SK-N-SH (cell line): ENCODE measurements at regions not wholly inside any gene's neighbourhood (a gene's known extent, or its start where the extent isn't known, plus 50 kb on each side); places are given as distances from the start of the nearest gene placed in this dataset.

Source experiments
- CTCF ChIA-PET: fragments of 300-600, 350-600 bp; formaldehyde crosslinking; extraction: SDS; loops from one replicate; lab custom pipeline; 2021; lab: Yijun Ruan, JAX
- POLR2A ChIA-PET: fragments of 350-600 bp; sonication (Branson Sonifier 250); formaldehyde crosslinking; extraction: SDS; loops from one replicate; lab custom pipeline; 2020; ENCODE audit warnings: antibody characterized with exemption, inconsistent platforms; lab: Yijun Ruan, JAX
- DNase-seq: peaks from one replicate; pipeline ENCODE4 v3.0.0; 2012
- H2AFZ ChIP-seq: fragments of 200-600 bp; sonication (generic); 2 replicates; pipeline ENCODE4 v1.8.1; 2016; ENCODE audit warnings: antibody characterized with exemption, mild to moderate bottlenecking, low read depth
- H3F3A ChIP-seq: fragments of 200-600 bp; sonication (generic); replicated peaks from 2 replicates; pipeline ENCODE3; 2016; ENCODE audit warnings: antibody characterized with exemption, mild to moderate bottlenecking; ENCODE audit not compliant: insufficient read depth
- H3K27ac ChIP-seq, 2 experiments: fragments of 200-500 bp in 1 of 2; fragments of 200-600 bp in 1 of 2; sonication (Bioruptor generic) in 1 of 2; sonication (generic), shearing (Covaris generic) in 1 of 2; 2 replicates each; pipeline versions ENCODE4 v1.5.1 to v1.6.1; 2014 to 2016; ENCODE audit warnings: low read depth in 2 of 2, inconsistent platforms in 1 of 2, low read length in 1 of 2, mild to moderate bottlenecking in 1 of 2, mixed read lengths in 1 of 2
- H3K27me3 ChIP-seq: fragments of 200-600 bp; sonication (generic), shearing (Covaris generic); 2 replicates; pipeline ENCODE4 v1.6.1; 2016; ENCODE audit warnings: mixed run types; ENCODE audit not compliant: insufficient read depth
- H3K36me3 ChIP-seq, 2 experiments: fragments of 200-500 bp in 1 of 2; fragments of 200-600 bp in 1 of 2; sonication (Bioruptor generic) in 1 of 2; sonication (generic) in 1 of 2; replicated peaks in 1 of 2; 2 replicates each; pipeline versions ENCODE3 to v1.5.1; 2014 to 2016; ENCODE audit warnings: low read length in 1 of 2, mild to moderate bottlenecking in 1 of 2; ENCODE audit not compliant: insufficient read depth in 2 of 2, control insufficient read depth in 1 of 2
- H3K4me1 ChIP-seq, 2 experiments: fragments of 200-500 bp in 1 of 2; fragments of 200-600 bp in 1 of 2; sonication (Bioruptor generic) in 1 of 2; sonication (generic), shearing (Covaris generic) in 1 of 2; 2 replicates each; pipeline versions ENCODE4 v1.5.1 to v1.6.1; 2014 to 2016; ENCODE audit warnings: low read depth in 1 of 2, low read length in 1 of 2, mixed run types in 1 of 2; ENCODE audit not compliant: insufficient read depth in 2 of 2, control insufficient read depth in 1 of 2
- H3K4me2 ChIP-seq: fragments of 200-600 bp; sonication (generic), shearing (Covaris generic); 2 replicates; pipeline ENCODE4 v1.6.1; 2017; ENCODE audit warnings: mixed run types
- H3K4me3 ChIP-seq, 2 experiments: fragments of 200-500 bp in 1 of 2; fragments of 200-600 bp in 1 of 2; sonication (Bioruptor generic) in 1 of 2; sonication (generic), shearing (Covaris generic) in 1 of 2; 2 replicates each; pipeline versions ENCODE4 v1.5.1 to v1.8.1; 2014 to 2016; ENCODE audit warnings: low read depth in 2 of 2, inconsistent platforms in 1 of 2, low read length in 1 of 2, mild to moderate bottlenecking in 1 of 2, mixed read lengths in 1 of 2, moderate library complexity in 1 of 2
- H3K79me2 ChIP-seq: fragments of 200-600 bp; sonication (generic); 2 replicates; pipeline ENCODE4 v1.8.1; 2017; ENCODE audit warnings: mild to moderate bottlenecking; ENCODE audit not compliant: insufficient read depth
- H3K9ac ChIP-seq: fragments of 200-600 bp; sonication (generic); 2 replicates; pipeline ENCODE4 v1.6.1; 2017; ENCODE audit warnings: mixed run types
- H3K9me2 ChIP-seq: fragments of 200-600 bp; sonication (generic); 2 replicates; pipeline ENCODE4 v1.6.1; 2017; ENCODE audit warnings: mixed run types
- H3K9me3 ChIP-seq: fragments of 200-600 bp; sonication (generic); 2 replicates; pipeline ENCODE4 v1.6.1; 2017; ENCODE audit warnings: mixed run types, mild to moderate bottlenecking, moderate library complexity
- H4K20me1 ChIP-seq: fragments of 200-600 bp; sonication (generic); 2 replicates; pipeline ENCODE4 v1.6.1; 2017; ENCODE audit warnings: mild to moderate bottlenecking, mixed run types; ENCODE audit not compliant: insufficient read depth
- CHD2 ChIP-seq: fragments of 150-350 bp; IDR thresholded peaks from 2 replicates; pipeline ENCODE4 v1.6.1; 2018; ENCODE audit warnings: low read length; ENCODE audit not compliant: partially characterized antibody
- CTCF ChIP-seq: fragments of 200-600 bp; sonication (generic); IDR thresholded peaks from 2 replicates; pipeline ENCODE4 v1.6.1; 2017; ENCODE audit warnings: antibody characterized with exemption, mild to moderate bottlenecking, moderate library complexity
- ELF1 ChIP-seq: IDR thresholded peaks from 2 replicates; pipeline ENCODE4 v1.4.0; 2012
- EZH2phosphoT487 ChIP-seq: fragments of 200-600 bp; sonication (generic); IDR thresholded peaks from 2 replicates; pipeline ENCODE4 v1.6.1; 2017; ENCODE audit warnings: low read depth, mixed run types, mild to moderate bottlenecking, antibody characterized with exemption, moderate library complexity, borderline replicate concordance
- FOSL2 ChIP-seq: IDR thresholded peaks from 2 replicates; pipeline ENCODE4 v1.4.0; 2012; ENCODE audit warnings: low read depth, mild to moderate bottlenecking, moderate library complexity, borderline replicate concordance
- GABPA ChIP-seq: IDR thresholded peaks from 2 replicates; pipeline ENCODE4 v1.4.0; 2012; ENCODE audit warnings: low read depth, mild to moderate bottlenecking
- JUND ChIP-seq: IDR thresholded peaks from 2 replicates; pipeline ENCODE4 v1.4.0; 2012
- MXI1 ChIP-seq: IDR thresholded peaks from 2 replicates; pipeline ENCODE4 v1.6.1; 2012; ENCODE audit warnings: mild to moderate bottlenecking, low read depth, low read length, improper control_type of control experiment
- NFIC ChIP-seq: IDR thresholded peaks from 2 replicates; pipeline ENCODE4 v1.4.0; 2012; ENCODE audit warnings: borderline replicate concordance
- NRF1 ChIP-seq: IDR thresholded peaks from 2 replicates; pipeline ENCODE4 v1.6.1; 2012; ENCODE audit warnings: low read depth, mild to moderate bottlenecking, low read length
- RFX5 ChIP-seq: IDR thresholded peaks from 2 replicates; pipeline ENCODE4 v1.6.1; 2012; ENCODE audit warnings: mild to moderate bottlenecking, improper control_type of control experiment, low read length
- SIN3A ChIP-seq: IDR thresholded peaks from 2 replicates; pipeline ENCODE4 v1.6.1; 2012; ENCODE audit warnings: low read depth, mild to moderate bottlenecking, low read length, moderate library complexity, borderline replicate concordance
- SMC3 ChIP-seq: IDR thresholded peaks from 2 replicates; pipeline ENCODE4 v1.6.1; 2012; ENCODE audit warnings: low read depth, low read length, improper control_type of control experiment
- TAF1 ChIP-seq: IDR thresholded peaks from 2 replicates; pipeline ENCODE4 v1.6.1; 2012; ENCODE audit warnings: low read depth, mild to moderate bottlenecking, low read length, moderate library complexity, borderline replicate concordance
- TCF12 ChIP-seq: IDR thresholded peaks from 2 replicates; pipeline ENCODE4 v1.4.0; 2012
- YY1 ChIP-seq: IDR thresholded peaks from 2 replicates; pipeline ENCODE4 v1.4.0; 2012; ENCODE audit warnings: low read depth, mild to moderate bottlenecking
- ZBTB33 ChIP-seq: IDR thresholded peaks from 2 replicates; pipeline ENCODE4 v1.4.0; 2012; ENCODE audit warnings: low read depth, borderline replicate concordance
- WGBS: methylation state at CpG from one replicate; pipeline ENCODE4 v1.1.6; 2017; ENCODE audit warnings: low lambda C conversion rate; 5-methylcytosine and 5-hydroxymethylcytosine counted together
- TF ChIP-seq, protein P1 (sequence below): IDR thresholded peaks from 2 replicates; pipeline ENCODE4 v1.4.0; 2012; ENCODE audit warnings: low read depth, borderline replicate concordance
- TF ChIP-seq, protein P2 (sequence below): fragments of 150-350 bp; IDR thresholded peaks from 2 replicates; pipeline ENCODE4 v1.6.1; 2016; ENCODE audit warnings: mild to moderate bottlenecking, low read depth, low read length

GRCh38 chr1:30229960-30230359 lies 493.4 kb downstream of the MATN1 start:
- no peak for TF ChIP-seq SMC3
- TF ChIP-seq FOSL2 = no peak
- TF ChIP-seq MXI1 = no peak
- TF ChIP-seq GABPA = no peak
- TF ChIP-seq TCF12 = no peak
- TF ChIP-seq CTCF = no peak
- no peak for TF ChIP-seq TAF1
- TF ChIP-seq, protein P1, sequence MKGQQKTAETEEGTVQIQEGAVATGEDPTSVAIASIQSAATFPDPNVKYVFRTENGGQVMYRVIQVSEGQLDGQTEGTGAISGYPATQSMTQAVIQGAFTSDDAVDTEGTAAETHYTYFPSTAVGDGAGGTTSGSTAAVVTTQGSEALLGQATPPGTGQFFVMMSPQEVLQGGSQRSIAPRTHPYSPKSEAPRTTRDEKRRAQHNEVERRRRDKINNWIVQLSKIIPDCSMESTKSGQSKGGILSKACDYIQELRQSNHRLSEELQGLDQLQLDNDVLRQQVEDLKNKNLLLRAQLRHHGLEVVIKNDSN = no peak
- TF ChIP-seq YY1 = no peak
- TF ChIP-seq EZH2phosphoT487 = no peak
- TF ChIP-seq SIN3A = no peak
- no peak for TF ChIP-seq ELF1
- TF ChIP-seq, protein P2, sequence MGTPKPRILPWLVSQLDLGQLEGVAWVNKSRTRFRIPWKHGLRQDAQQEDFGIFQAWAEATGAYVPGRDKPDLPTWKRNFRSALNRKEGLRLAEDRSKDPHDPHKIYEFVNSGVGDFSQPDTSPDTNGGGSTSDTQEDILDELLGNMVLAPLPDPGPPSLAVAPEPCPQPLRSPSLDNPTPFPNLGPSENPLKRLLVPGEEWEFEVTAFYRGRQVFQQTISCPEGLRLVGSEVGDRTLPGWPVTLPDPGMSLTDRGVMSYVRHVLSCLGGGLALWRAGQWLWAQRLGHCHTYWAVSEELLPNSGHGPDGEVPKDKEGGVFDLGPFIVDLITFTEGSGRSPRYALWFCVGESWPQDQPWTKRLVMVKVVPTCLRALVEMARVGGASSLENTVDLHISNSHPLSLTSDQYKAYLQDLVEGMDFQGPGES = no peak
- no peak for TF ChIP-seq RFX5
- TF ChIP-seq NRF1 = no peak
- TF ChIP-seq NFIC = no peak
- TF ChIP-seq CHD2 = no peak
- POLR2A ChIA-PET = no interaction called here

GRCh38 chr1:30229557-30229956 lies 493.8 kb downstream of the MATN1 start:
- POLR2A ChIA-PET = no interaction called here
- TF ChIP-seq CHD2 = no peak
- no peak for TF ChIP-seq NRF1
- TF ChIP-seq MXI1 = no peak
- TF ChIP-seq, protein P2 = no peak
- TF ChIP-seq, protein P1 = no peak
- TF ChIP-seq JUND = no peak
- TF ChIP-seq ZBTB33 = no peak
- TF ChIP-seq ELF1 = no peak

More at GRCh38 chr1:30229960-30230359, 493.4 kb downstream of the MATN1 start:
- Histone ChIP-seq H3K79me2 (no peaks in the 10 kb centered on the region), H3K4me2 (no peak overlapping the region), H4K20me1 (no peaks in the 10 kb centered on the region), H3K9me3 (no peaks in the 10 kb centered on the region), H3K36me3 (no peaks in the 10 kb centered on the region), H3K27ac (no peak overlapping the region), H3K4me3 (no peak overlapping the region), H3K27me3 (no peaks in the 10 kb centered on the region), H3K4me1 (peaks cover 0 to 11% of the 10 kb centered on the region in 2 experiments; a peak in 1 of 4 replicates), H3F3A (no peaks in the 10 kb centered on the region), H3K9me2 (no peaks in the 10 kb centered on the region), H2AFZ (no peak overlapping the region), H3K9ac (no peak overlapping the region)
- no peak for DNase-seq
- CTCF ChIA-PET = no interaction called here
- WGBS = 46% methylated on average over 8 of the region's 9 CpGs

More at GRCh38 chr1:30229557-30229956, 493.8 kb downstream of the MATN1 start:
- H3K36me3 ChIP-seq = no peaks in the 10 kb centered on the region
- H3K27ac ChIP-seq = no peak overlapping the region
- no peak overlapping the region for H2AFZ ChIP-seq
- H3K27me3 ChIP-seq = no peaks in the 10 kb centered on the region
- CTCF ChIA-PET = no interaction called here
- no peak overlapping the region for H3K9ac ChIP-seq
- H3K9me2 ChIP-seq = no peaks in the 10 kb centered on the region
- no peak for DNase-seq
- no peaks in the 10 kb centered on the region for H3K9me3 ChIP-seq
- no peaks in the 10 kb centered on the region for H3K79me2 ChIP-seq
- H3K4me3 ChIP-seq = no peak overlapping the region
- H3F3A ChIP-seq = no peaks in the 10 kb centered on the region
- no peak overlapping the region for H3K4me2 ChIP-seq
- peaks cover 0 to 14% of the 10 kb centered on the region in 2 experiments; a peak in 1 of 4 replicates for H3K4me1 ChIP-seq
- WGBS = 50% methylated on average over 9 of the region's 9 CpGs
- no peaks in the 10 kb centered on the region for H4K20me1 ChIP-seq
